PC-3 (cell line): ENCODE measurements at regions not wholly inside any gene's neighbourhood (a gene's known extent, or its start where the extent isn't known, plus 50 kb on each side); places are given as distances from the start of the nearest gene placed in this dataset.

ENCODE experiments used
- EZH2 ChIP-seq: fragments of 300-600 bp; sonication (generic); IDR thresholded peaks from one replicate; pipeline ENCODE4 v1.6.1; 2017; ENCODE audit warnings: antibody characterized with exemption, mild to moderate bottlenecking, low read length; ENCODE audit not compliant: unreplicated experiment
- EZH2phosphoT487 ChIP-seq: fragments of 300-600 bp; sonication (generic); IDR thresholded peaks from 2 replicates; pipeline ENCODE4 v1.6.1; 2018; ENCODE audit warnings: mild to moderate bottlenecking, antibody characterized with exemption, low read length, borderline replicate concordance
- TF ChIP-seq, protein P1 (sequence below): fragments of 300-600 bp; sonication (generic); conservative IDR thresholded peaks from 2 replicates; pipeline ENCODE4 v1.5.1; 2017; ENCODE audit warnings: antibody characterized with exemption, low read depth, mild to moderate bottlenecking, low read length

DNA sequence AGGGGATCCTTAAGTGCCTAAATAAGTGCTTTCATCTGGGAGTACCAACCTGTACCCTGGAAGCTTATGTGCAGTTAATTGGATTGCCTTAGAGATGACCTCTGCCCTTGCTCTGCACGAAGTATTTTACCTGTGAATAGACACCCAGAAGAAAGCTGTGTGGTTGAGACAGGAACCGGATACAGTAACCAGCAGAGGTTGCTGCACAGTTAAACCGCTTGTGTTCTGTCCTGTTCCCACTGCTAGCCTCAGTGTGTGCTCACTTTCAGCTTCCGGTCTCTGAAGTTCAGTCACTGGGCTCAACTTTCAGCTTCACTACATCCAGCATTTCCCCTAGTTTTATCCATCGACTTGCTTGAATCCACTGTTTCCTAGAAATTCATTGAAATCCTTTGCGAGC lies 185.3 kb downstream of the FAM170A start:
- TF ChIP-seq, protein P1, sequence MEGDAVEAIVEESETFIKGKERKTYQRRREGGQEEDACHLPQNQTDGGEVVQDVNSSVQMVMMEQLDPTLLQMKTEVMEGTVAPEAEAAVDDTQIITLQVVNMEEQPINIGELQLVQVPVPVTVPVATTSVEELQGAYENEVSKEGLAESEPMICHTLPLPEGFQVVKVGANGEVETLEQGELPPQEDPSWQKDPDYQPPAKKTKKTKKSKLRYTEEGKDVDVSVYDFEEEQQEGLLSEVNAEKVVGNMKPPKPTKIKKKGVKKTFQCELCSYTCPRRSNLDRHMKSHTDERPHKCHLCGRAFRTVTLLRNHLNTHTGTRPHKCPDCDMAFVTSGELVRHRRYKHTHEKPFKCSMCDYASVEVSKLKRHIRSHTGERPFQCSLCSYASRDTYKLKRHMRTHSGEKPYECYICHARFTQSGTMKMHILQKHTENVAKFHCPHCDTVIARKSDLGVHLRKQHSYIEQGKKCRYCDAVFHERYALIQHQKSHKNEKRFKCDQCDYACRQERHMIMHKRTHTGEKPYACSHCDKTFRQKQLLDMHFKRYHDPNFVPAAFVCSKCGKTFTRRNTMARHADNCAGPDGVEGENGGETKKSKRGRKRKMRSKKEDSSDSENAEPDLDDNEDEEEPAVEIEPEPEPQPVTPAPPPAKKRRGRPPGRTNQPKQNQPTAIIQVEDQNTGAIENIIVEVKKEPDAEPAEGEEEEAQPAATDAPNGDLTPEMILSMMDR = no peak
- TF ChIP-seq EZH2 (no peak), EZH2phosphoT487 (no peak)
